GM06990 (cell line): ENCODE measurements at regions not wholly inside any gene's neighbourhood (a gene's known extent, or its start where the extent isn't known, plus 50 kb on each side); places are given as distances from the start of the nearest gene placed in this dataset.
"Not testable (repeated sequence)": the region's sequence is repeated elsewhere in the genome, so short reads cannot be mapped to it uniquely, and the experiment has no call there.

Experiments
- DNase-seq: peaks from one replicate; pipeline ENCODE4 v3.0.0-alpha.2; 2011; ENCODE audit not compliant: insufficient read length; ENCODE audit errors: extremely low read depth
- H3K27me3 ChIP-seq: replicated peaks from 2 replicates; pipeline ENCODE4 v1.6.0; 2011; ENCODE audit warnings: low read length; ENCODE audit not compliant: control insufficient read depth, insufficient read depth
- H3K36me3 ChIP-seq: 2 replicates; pipeline ENCODE4 v1.5.1; 2011; ENCODE audit warnings: low read length; ENCODE audit not compliant: control insufficient read depth, insufficient read depth
- H3K4me3 ChIP-seq: replicated peaks from 2 replicates; pipeline ENCODE4 v1.5.1; 2011; ENCODE audit warnings: low read depth, mild to moderate bottlenecking, control low read depth, low read length
- TF ChIP-seq, protein P1 (sequence below): IDR thresholded peaks from 2 replicates; pipeline ENCODE4 v1.5.1; 2011; ENCODE audit warnings: low read length, control low read depth, mild to moderate bottlenecking, inconsistent platforms; ENCODE audit not compliant: insufficient read depth, poor library complexity, severe bottlenecking

GRCh38 chr15:62415498-62415897 is 250.4 kb upstream of the C2CD4B start:
- DNase-seq: no peak
- TF ChIP-seq, protein P1, sequence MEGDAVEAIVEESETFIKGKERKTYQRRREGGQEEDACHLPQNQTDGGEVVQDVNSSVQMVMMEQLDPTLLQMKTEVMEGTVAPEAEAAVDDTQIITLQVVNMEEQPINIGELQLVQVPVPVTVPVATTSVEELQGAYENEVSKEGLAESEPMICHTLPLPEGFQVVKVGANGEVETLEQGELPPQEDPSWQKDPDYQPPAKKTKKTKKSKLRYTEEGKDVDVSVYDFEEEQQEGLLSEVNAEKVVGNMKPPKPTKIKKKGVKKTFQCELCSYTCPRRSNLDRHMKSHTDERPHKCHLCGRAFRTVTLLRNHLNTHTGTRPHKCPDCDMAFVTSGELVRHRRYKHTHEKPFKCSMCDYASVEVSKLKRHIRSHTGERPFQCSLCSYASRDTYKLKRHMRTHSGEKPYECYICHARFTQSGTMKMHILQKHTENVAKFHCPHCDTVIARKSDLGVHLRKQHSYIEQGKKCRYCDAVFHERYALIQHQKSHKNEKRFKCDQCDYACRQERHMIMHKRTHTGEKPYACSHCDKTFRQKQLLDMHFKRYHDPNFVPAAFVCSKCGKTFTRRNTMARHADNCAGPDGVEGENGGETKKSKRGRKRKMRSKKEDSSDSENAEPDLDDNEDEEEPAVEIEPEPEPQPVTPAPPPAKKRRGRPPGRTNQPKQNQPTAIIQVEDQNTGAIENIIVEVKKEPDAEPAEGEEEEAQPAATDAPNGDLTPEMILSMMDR: no peak
- no peak overlapping the region for H3K4me3 ChIP-seq
- H3K27me3 ChIP-seq: peaks cover 2% of the 10 kb centered on the region
- no peaks in the 10 kb centered on the region for H3K36me3 ChIP-seq

- TF ChIP-seq, protein P1: no peak
- Histone ChIP-seq H3K4me3 (no peak overlapping the region), H3K36me3 (no peaks in the 10 kb centered on the region), H3K27me3 (no peaks in the 10 kb centered on the region; the same call in none of the 2 replicates)
- DNase-seq: no peak
Measured at GRCh38 chr15:62416526-62416925, 251.4 kb upstream of the C2CD4B start.

GRCh38 chr15:62417439-62417838 is 252.4 kb upstream of the C2CD4B start:
- no peak for DNase-seq
- TF ChIP-seq, protein P1: no peak
- Histone ChIP-seq H3K36me3 (no peaks in the 10 kb centered on the region), H3K4me3 (no peak overlapping the region), H3K27me3 (no peaks in the 10 kb centered on the region; the same call in none of the 2 replicates)

GRCh38 chr15:62418496-62418895 is 253.4 kb upstream of the C2CD4B start:
- not testable (repeated sequence) for H3K4me3 ChIP-seq, H3K36me3 ChIP-seq, DNase-seq, H3K27me3 ChIP-seq

- TF ChIP-seq, protein P1: no peak
- Histone ChIP-seq H3K36me3 (no peaks in the 10 kb centered on the region), H3K4me3 (no peak overlapping the region), H3K27me3 (no peaks in the 10 kb centered on the region; the same call in none of the 2 replicates)
- no peak for DNase-seq
Measured at GRCh38 chr15:62419192-62419591, 254.1 kb upstream of the C2CD4B start.

DNA sequence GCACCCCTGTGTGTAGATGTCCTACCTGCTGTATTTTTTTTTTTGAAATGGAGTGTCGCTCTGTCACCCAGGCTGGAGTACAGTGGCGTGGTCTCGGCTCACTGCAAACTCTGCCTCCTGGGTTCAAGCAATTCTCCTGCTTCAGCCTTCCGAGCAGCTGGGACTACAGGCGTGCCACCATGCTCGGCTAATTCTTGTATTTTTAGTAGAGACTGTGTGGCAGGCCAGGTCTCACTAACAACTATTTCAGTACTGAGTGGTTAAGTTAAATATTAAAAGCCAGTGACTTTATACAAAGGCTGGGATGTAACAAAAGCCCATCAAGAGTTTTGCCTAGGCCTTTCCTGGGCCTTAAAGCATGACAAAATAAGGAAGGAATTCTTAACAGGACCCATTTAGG is 255.3 kb upstream of the C2CD4B start:
- H3K36me3 ChIP-seq, H3K4me3 ChIP-seq, H3K27me3 ChIP-seq, DNase-seq: not testable (repeated sequence)

GRCh38 chr15:62421289-62421688 is 256.2 kb upstream of the C2CD4B start:
- TF ChIP-seq, protein P1: no peak
- H3K4me3 ChIP-seq: no peak overlapping the region
- no peak for DNase-seq
- H3K36me3 ChIP-seq: no peaks in the 10 kb centered on the region
- no peaks in the 10 kb centered on the region; the same call in 1 of the 2 replicates for H3K27me3 ChIP-seq
